HG03565 (cell line): ENCODE measurements at regions not wholly inside any gene's neighbourhood (a gene's known extent, or its start where the extent isn't known, plus 50 kb on each side); places are given as distances from the start of the nearest gene placed in this dataset.

Experiments
- ATAC-seq: cut with Tn5 transposase; IDR thresholded peaks from one replicate; pipeline ENCODE4 v1.9.1; 2021; ENCODE audit warnings: mild to moderate bottlenecking, moderate library complexity; ENCODE audit not compliant: unreplicated experiment

- no peak for ATAC-seq
Measured at GRCh38 chr5:115072266-115073064, 97.2 kb downstream of the TRIM36 start.

GRCh38 chr5:115070737-115071136 is 99.0 kb downstream of the TRIM36 start:
- no peak for ATAC-seq

- ATAC-seq, result peak; percentile 25
Measured at GRCh38 chr5:115069087-115069968, 100.4 kb downstream of the TRIM36 start.

DNA sequence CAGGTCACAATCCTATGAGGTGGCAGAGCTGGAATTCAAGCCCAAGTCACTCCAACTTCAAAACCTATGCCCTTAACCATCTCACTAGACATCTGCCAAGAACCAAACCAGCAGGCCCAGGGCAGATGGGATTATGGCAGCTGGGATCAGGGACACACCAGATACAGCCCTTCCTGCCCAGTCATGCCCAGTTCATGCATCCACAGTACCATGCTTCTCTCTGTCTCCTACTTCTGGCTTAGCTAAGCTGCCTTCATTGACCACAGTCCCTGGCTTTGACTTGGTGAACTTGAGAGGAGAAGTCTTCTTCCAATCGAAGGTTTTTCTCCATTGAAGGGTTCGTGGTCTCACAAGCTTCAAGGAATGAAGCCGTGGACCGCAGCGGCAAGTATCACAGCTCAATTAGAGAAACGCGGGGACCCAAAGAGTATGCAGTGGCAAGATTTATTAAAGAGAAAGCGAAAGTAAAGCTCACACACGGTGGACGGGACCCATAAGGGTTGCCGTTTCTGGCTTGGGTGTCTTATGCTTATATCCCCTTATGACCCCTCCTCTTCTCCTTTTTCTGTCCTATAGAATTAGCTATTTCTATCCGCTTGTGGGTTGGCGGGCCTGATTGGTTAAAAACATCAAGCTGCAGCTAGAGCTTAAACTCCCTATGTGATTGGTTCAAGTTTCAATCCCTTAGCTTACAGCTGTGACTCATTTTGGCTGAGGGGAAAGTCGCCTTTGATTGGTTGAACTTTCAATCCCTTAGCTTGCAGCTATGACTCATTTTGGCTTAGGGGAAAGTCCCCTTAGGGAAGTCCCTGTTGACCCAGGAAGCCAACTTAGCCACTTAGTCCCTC is 101.2 kb downstream of the TRIM36 start:
- ATAC-seq, result peak; percentile 82

DNA sequence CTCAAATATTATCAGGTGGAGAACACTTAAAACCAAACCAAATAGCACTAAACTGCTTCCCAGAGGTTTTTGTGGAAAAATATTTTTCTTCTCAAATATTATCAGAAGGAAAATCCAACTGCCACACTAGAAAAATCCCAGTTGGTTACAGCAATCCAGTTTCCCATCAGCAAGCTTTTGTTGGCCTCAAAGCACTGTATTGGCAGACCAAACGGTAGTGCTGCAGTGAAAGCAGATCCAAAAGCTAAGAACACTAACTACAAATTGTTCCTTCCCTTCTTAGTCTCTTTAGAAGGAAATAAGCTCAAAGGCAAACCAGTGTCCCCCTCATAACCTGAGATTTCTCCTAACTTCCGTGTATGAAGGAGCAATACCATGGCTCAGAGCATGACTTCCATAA is 105.3 kb downstream of the TRIM36 start:
- no peak for ATAC-seq

GRCh38 chr5:115054387-115054951 is 115.2 kb downstream of the TRIM36 start:
- no peak for ATAC-seq

DNA sequence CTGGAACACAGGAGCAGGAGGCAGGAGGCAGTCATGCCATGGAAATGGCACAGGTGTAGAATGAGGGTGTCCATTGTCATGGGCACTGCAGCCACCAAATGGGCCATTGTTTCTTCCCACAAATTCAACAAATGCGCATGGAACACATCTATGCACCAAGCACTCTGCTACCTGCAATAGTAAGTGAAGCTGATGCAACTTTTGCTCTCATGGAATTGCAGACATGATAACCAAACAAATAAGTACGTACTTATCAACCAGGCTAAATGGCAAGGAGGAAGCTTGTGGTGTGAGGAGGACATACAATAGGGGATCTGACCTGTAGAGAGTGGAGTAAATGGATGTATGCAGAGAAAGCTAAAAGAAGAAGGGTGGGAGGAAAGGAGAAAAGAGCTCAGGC is 116.8 kb downstream of the TRIM36 start:
- no peak for ATAC-seq

DNA sequence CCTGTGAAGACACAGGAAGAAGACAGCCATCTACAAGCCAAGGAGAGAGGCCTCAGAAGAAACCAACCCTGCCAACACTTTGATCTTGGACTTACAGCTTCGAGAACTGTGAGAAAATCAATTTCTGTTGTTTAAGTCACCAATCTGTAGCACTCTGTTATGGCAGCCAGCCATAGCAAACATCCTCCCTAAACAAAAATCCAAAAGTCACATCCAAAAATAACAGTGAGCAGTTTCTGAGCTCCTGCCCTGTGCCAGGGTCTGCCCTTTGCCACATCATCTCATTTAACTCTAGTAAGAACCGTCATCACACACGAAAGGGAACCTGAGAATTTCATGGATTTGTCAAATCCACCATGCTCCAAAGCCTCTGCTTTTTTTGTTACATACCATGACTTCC is 118.8 kb downstream of the TRIM36 start:
- no peak for ATAC-seq

GRCh38 chr5:115033861-115034260 is 135.8 kb downstream of the TRIM36 start:
- ATAC-seq, result no peak

GRCh38 chr5:115028557-115028956 is 141.2 kb downstream of the TRIM36 start:
- no peak for ATAC-seq

GRCh38 chr5:115024922-115025321 is 144.8 kb downstream of the TRIM36 start:
- ATAC-seq, result no peak

GRCh38 chr5:115022303-115022702 is 147.4 kb downstream of the TRIM36 start:
- ATAC-seq, result no peak

- no peak for ATAC-seq
Measured at GRCh38 chr5:115016646-115017045, 153.1 kb downstream of the TRIM36 start.

- no peak for ATAC-seq
Measured at GRCh38 chr5:114999176-114999575, 170.5 kb downstream of the TRIM36 start.

- no peak for ATAC-seq
Measured at GRCh38 chr5:114989512-114989911, 180.2 kb downstream of the TRIM36 start.

- ATAC-seq, result no peak
Measured at GRCh38 chr5:114988096-114988495, 181.6 kb downstream of the TRIM36 start.

DNA sequence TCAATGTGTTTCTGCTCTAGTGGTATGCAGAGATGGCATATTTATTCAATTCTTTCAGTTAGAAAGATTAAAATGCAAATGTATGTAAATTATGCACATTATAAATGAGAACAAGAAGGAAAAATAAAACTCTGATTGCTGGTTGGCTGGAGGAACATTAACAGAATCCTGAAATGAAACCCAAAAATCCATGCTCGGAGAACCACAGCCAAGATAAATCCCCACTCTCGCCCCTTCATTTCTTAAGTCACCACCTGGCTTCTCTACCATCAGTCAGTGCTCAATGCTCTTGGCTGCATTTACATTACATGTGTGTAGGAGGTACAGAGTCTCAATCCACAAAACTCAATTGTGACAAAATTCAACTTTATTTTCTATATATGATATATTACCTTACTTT is 184.9 kb downstream of the TRIM36 start:
- no peak for ATAC-seq

DNA sequence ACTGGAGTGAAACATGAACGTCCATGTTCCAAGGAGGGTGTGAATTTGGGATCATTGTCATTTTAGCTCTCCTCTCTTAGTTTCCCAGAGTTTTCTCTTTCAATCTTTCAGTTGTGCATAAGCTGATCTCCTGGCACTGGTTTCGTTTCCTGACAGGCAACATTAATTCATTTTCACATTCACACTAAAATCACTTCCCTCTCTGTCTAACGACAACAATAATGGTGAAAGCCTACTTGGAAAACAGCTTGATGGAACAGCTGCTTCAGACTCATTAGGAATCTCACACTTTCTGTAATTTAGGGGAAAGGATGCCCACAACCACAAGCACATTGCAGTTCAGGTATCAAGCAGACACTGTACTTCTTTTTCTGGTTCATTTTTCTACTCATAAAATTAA is 188.6 kb downstream of the TRIM36 start:
- ATAC-seq, result no peak

DNA sequence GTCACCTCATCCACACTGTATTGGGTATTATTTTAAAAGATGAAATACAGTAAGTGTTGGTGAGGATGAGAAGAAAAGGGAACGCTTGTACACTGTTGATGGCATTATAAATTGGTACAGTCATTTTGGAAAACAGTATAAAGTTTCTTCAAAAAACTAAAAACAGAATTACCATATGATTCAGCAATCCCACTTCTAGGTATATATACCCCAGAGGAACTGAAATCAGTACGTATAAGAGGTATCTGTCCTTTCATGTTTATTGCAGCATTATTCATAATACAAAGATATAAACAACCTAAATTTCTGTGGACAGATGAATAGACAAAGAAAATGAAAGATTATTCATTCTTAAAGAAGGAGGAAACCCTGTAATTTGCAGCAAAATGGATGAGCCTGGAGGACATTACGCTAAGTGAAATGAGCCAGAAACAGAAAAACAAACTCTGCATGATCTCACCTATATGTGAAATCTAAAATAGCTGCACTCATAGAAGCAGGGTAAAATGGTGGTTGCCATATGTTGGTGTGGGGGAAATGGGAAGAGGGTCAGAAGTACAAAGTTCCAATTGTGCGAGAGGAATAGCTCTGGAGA is 191.6 kb downstream of the TRIM36 start:
- ATAC-seq, result peak; percentile 94

DNA sequence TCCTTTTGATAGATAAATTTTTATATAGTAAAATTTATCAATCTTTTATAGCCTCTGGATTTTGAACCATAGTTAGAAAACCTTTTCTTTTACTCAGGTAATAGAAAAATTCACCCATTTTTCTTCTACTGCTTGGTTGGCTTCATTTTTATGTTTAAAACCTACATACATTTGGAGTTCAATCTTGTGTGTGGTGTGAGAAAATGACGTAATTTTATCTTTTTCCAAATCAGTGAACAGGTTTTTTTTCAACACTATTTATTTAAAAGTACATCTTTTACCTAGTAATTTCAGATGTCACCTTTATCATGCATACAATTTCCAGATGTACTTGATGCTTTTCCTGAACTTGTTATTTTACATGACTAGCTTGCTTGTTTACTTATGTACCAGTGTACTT is 200.2 kb downstream of the TRIM36 start:
- no peak for ATAC-seq
